Omental fat pad (tissue), 3 donors: ENCODE measurements at regions not wholly inside any gene's neighbourhood (a gene's known extent, or its start where the extent isn't known, plus 50 kb on each side); places are given as distances from the start of the nearest gene placed in this dataset.

Source experiments
- ATAC-seq: fragments of 150-250 bp; one replicate; pipeline ENCODE4 v1.9.1; 2016; ENCODE audit warnings: mild to moderate bottlenecking, moderate library complexity; ENCODE audit not compliant: low FRiP score
- DNase-seq: peaks from one replicate; pipeline ENCODE4 v3.0.0-alpha.2; 2019; ENCODE audit warnings: low spot score
- TF ChIP-seq, protein P1 (sequence below), 3 donors: fragments of 450-650 bp; IDR thresholded peaks; one replicate each; pipeline ENCODE4 v1.5.1; 2016 to 2017; ENCODE audit warnings: antibody characterized with exemption in 3 of 3, mild to moderate bottlenecking in 3 of 3, moderate library complexity in 2 of 3

DNA sequence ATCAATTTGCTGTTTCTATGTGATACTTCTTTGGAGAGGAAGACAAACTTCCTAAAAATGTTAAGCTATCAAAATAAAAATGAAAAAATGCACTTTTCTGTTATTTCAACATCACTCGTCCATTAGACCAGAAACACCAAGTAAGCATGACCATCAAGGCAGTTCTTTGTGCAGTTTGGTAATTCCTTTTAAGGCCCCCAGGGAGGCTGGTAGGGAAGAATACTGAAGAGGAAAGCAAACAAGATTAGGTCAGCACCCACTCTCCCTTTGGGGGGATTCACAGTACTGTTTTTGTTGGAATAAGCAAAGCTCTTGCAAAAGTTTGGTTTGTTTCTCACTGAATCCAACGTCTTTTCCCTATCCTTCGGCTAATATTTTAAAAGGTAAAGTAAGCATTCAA lies 206.8 kb upstream of the SLC35B3 start:
- DNase-seq = no peak
- TF ChIP-seq, protein P1, sequence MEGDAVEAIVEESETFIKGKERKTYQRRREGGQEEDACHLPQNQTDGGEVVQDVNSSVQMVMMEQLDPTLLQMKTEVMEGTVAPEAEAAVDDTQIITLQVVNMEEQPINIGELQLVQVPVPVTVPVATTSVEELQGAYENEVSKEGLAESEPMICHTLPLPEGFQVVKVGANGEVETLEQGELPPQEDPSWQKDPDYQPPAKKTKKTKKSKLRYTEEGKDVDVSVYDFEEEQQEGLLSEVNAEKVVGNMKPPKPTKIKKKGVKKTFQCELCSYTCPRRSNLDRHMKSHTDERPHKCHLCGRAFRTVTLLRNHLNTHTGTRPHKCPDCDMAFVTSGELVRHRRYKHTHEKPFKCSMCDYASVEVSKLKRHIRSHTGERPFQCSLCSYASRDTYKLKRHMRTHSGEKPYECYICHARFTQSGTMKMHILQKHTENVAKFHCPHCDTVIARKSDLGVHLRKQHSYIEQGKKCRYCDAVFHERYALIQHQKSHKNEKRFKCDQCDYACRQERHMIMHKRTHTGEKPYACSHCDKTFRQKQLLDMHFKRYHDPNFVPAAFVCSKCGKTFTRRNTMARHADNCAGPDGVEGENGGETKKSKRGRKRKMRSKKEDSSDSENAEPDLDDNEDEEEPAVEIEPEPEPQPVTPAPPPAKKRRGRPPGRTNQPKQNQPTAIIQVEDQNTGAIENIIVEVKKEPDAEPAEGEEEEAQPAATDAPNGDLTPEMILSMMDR (IDR thresholded peaks at IDR 0.05) = no peak
- no peak for ATAC-seq

DNA sequence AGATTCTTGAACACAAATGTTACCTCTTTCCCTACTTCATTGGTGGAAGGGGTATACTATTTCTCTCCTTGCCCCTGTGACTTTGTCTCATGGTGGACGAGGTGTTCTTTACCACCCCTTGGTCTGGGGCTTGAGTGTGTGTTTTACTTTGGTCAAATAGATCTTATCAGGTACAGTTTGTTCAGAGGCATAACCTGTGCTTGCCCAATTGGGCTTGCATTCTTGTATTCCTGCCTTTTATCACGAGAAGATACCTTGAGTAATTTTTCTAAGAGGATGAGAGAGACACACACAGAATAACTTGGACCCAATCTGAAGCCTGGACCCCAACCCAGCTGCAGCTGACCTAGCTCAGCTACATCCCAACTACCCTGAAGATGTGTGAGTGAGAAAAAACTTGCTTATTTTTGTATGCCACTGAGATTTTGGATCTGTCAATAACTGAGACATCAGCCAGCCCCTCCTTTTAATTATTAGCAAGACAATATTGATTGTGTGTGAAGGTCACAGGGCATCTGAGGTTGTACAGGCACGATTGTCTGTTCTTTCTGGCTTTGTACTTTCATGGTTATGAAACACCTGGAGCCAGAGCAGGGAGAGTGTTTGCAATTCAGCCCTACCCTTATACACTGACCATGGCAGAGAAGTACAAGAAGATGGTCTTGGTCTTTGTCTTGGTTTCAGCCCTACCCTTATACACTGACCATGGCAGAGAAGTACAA lies 204.7 kb upstream of the SLC35B3 start:
- TF ChIP-seq, protein P1 (IDR thresholded peaks at IDR 0.05) = no peak
- ATAC-seq = no peak
- no peak for DNase-seq

DNA sequence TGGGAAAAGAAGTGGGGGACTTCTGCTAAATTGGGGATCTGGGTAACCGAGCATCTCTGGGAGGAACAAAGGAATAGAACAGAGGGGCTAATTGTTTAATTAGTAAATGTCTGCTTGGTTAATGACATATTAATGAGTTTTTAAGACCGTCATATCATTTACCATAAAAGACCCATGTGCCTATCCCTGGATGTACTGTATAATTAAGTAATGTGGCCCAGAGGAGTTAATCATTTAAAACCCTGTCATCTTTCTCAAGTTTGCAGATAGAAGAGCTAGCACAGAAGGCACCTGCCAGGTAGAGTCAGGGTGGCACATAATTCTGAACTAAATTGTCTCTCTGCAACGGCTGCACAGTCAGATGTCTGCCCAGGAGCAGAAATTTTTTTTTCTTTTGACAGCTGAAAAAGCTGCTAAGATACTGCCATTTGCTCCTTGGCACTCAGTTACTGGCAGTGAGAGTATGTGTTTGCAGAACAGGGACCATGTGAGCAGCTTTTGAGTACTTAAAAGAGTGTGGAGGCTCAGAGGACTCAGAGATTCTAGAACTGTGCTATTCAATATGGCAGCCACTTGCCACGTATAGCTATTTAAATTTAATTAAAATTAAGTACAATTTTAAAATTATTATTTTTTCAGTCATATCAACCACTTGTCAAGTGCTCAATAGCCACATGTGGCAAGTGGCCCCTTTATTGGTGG lies 202.7 kb upstream of the SLC35B3 start:
- no peak for ATAC-seq
- no peak for DNase-seq
- TF ChIP-seq, protein P1 (IDR thresholded peaks at IDR 0.05) = no peak

DNA sequence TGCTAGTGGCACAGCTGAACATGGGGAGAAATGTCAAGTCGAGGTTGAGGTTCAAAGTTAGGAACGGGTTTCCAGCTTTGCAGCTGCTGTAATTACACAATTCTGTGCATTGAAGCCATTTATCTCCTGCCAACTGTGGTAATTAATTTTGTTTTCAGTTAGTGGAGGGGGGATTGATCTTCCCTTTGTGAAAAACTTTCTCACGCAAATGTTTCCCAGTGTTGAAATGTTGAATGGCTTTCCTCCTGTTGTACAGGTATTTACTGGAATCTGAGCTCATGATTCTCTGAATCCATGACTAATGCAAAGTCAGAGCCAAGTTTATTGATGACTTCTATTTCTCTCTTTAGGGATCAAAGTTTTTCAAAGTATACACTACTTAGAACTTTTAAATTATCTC lies 198.4 kb upstream of the SLC35B3 start:
- DNase-seq (no peak), ATAC-seq (no peak)
- TF ChIP-seq, protein P1 (IDR thresholded peaks at IDR 0.05) = no peak

DNA sequence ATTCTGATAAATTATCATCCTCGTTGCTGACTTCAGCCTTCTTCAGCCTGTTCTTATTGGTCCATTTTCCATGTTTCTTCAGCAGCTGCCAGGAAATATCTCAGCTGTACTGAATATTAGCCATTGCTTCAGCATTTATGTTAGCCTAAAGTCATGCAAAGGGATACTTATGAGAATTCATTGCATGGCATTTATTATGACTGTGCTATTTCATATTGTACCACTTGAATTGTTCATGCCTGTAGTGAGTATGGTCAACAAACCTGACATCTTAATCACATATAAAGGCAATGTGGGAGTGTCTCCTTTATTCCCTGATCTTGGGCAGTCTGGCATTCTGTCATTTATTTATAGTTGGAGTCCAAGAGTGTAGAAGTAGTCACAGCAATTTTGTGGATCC lies 193.4 kb upstream of the SLC35B3 start:
- ATAC-seq (no peak), DNase-seq (no peak)
- TF ChIP-seq, protein P1 (IDR thresholded peaks at IDR 0.05) = no peak

DNA sequence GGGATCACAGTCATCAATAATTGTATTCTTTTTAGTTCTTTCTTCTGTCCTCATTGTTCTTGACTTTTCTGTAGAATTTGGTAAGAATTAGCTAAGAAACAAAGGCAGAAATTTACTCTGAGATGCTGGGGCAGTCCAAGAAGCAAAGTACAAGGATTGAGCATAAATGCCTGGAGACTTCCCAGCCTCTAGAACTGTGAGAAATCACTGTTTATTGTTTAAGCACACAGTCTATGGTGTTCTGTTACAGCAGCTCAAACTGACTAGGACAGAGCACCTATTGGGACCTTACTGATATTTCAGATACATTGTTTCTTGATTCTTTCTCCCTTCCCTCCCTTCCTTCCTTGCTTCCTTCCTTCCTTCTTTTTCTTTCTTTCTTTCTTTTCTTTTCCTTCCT lies 192.7 kb upstream of the SLC35B3 start:
- TF ChIP-seq, protein P1 (IDR thresholded peaks at IDR 0.05) = no peak
- DNase-seq (no peak), ATAC-seq (no peak)
